ENCODE measurements at regions not wholly inside any gene's neighbourhood (a gene's known extent, or its start where the extent isn't known, plus 50 kb on each side); places are given as distances from the start of the nearest gene placed in this dataset.

GRCh38 chr14:66078006-66078405 is 408.2 kb upstream of the CCDC196 start:
- no peak overlapping the region for H3K4me3 Mint-ChIP-seq
- Histone ChIP-seq H3K27me3 (ENCODE audit: control insufficient read depth in 2 of 2, insufficient read depth in 2 of 2, low read length in 2 of 2) (no peaks in the 10 kb centered on the region), H3K9me3 (ENCODE audit: control insufficient read depth in 2 of 3, low read length in 3 of 3) (no peaks in the 10 kb centered on the region), H3K36me3 (ENCODE audit: control insufficient read depth in 2 of 3, insufficient read depth in 3 of 3, low read length in 3 of 3) (no peaks in the 10 kb centered on the region), H3K4me3 (ENCODE audit: low read length) (no peak overlapping the region), H3K4me1 (ENCODE audit: control insufficient read depth in 2 of 2, insufficient read depth in 2 of 2, low read length in 2 of 2) (no peaks in the 10 kb centered on the region), H3K27ac (ENCODE audit: low read depth, low read length) (no peak overlapping the region)
- DNase-seq, result no peak
- ATAC-seq, result no peak
- no peaks in the 10 kb centered on the region for H3K9me3 Mint-ChIP-seq
- H3K27me3 Mint-ChIP-seq, result peaks cover 0 to 16% (median 4%) of the 10 kb centered on the region in 5 donors
- POLR2A ChIA-PET, result no interaction called here
- CTCF ChIA-PET, result no interaction called here
- no peak overlapping the region for H3K27ac Mint-ChIP-seq
- H3K4me1 Mint-ChIP-seq, result no peaks in the 10 kb centered on the region
- H3K36me3 Mint-ChIP-seq, result no peaks in the 10 kb centered on the region
- intact Hi-C loops (cut with micrococcal nuclease), result no loop called here

GRCh38 chr14:66081594-66082376 is 404.4 kb upstream of the CCDC196 start:
- no peaks in the 10 kb centered on the region for H3K9me3 ChIP-seq (ENCODE audit: control insufficient read depth in 2 of 3, low read length in 3 of 3)
- no peaks in the 10 kb centered on the region for H3K36me3 Mint-ChIP-seq
- H3K4me3 Mint-ChIP-seq, result no peak overlapping the region
- ChIA-PET CTCF (no interaction called here), POLR2A (no interaction called here)
- H3K4me1 ChIP-seq (ENCODE audit: control insufficient read depth in 2 of 2, insufficient read depth in 2 of 2, low read length in 2 of 2), result no peaks in the 10 kb centered on the region
- no peaks in the 10 kb centered on the region for H3K36me3 ChIP-seq (ENCODE audit: control insufficient read depth in 2 of 3, insufficient read depth in 3 of 3, low read length in 3 of 3)
- H3K27ac Mint-ChIP-seq, result no peak overlapping the region
- intact Hi-C loops (cut with micrococcal nuclease), result no loop called here
- no peak overlapping the region for H3K27ac ChIP-seq (ENCODE audit: low read depth, low read length)
- no peaks in the 10 kb centered on the region for H3K27me3 ChIP-seq (ENCODE audit: control insufficient read depth in 2 of 2, insufficient read depth in 2 of 2, low read length in 2 of 2)
- no peaks in the 10 kb centered on the region for H3K9me3 Mint-ChIP-seq
- no peak for ATAC-seq
- no peaks in the 10 kb centered on the region for H3K4me1 Mint-ChIP-seq
- H3K27me3 Mint-ChIP-seq, result peaks cover 0 to 29% (median 4%) of the 10 kb centered on the region in 5 donors
- DNase-seq, result no peak
- no peak overlapping the region for H3K4me3 ChIP-seq (ENCODE audit: low read length)

GRCh38 chr14:66085224-66085623 is 400.9 kb upstream of the CCDC196 start:
- H3K27me3 Mint-ChIP-seq, result peaks cover 0 to 45% (median 4%) of the 10 kb centered on the region in 5 donors
- CTCF ChIA-PET, result no interaction called here
- H3K27ac ChIP-seq (ENCODE audit: low read depth, low read length), result no peak overlapping the region
- no peaks in the 10 kb centered on the region for H3K4me1 Mint-ChIP-seq
- H3K9me3 Mint-ChIP-seq, result no peaks in the 10 kb centered on the region
- no peaks in the 10 kb centered on the region for H3K27me3 ChIP-seq (ENCODE audit: control insufficient read depth in 2 of 2, insufficient read depth in 2 of 2, low read length in 2 of 2)
- H3K4me1 ChIP-seq (ENCODE audit: control insufficient read depth in 2 of 2, insufficient read depth in 2 of 2, low read length in 2 of 2), result no peaks in the 10 kb centered on the region
- no peaks in the 10 kb centered on the region for H3K9me3 ChIP-seq (ENCODE audit: control insufficient read depth in 2 of 3, low read length in 3 of 3)
- no peak overlapping the region for H3K4me3 ChIP-seq (ENCODE audit: low read length)
- H3K36me3 Mint-ChIP-seq, result no peaks in the 10 kb centered on the region
- H3K36me3 ChIP-seq (ENCODE audit: control insufficient read depth in 2 of 3, insufficient read depth in 3 of 3, low read length in 3 of 3), result no peaks in the 10 kb centered on the region
- H3K4me3 Mint-ChIP-seq, result no peak overlapping the region
- DNase-seq, result no peak
- intact Hi-C loops (cut with micrococcal nuclease), result no loop called here
- no peak overlapping the region for H3K27ac Mint-ChIP-seq
- POLR2A ChIA-PET, result no interaction called here
- ATAC-seq, result no peak

- H3K4me3 Mint-ChIP-seq, result no peak overlapping the region
- ATAC-seq, result no peak
- H3K4me1 ChIP-seq (ENCODE audit: control insufficient read depth in 2 of 2, insufficient read depth in 2 of 2, low read length in 2 of 2), result no peaks in the 10 kb centered on the region
- no peaks in the 10 kb centered on the region for H3K36me3 ChIP-seq (ENCODE audit: control insufficient read depth in 2 of 3, insufficient read depth in 3 of 3, low read length in 3 of 3)
- no peak overlapping the region for H3K4me3 ChIP-seq (ENCODE audit: low read length)
- intact Hi-C loops (cut with micrococcal nuclease), result no loop called here
- H3K9me3 ChIP-seq (ENCODE audit: control insufficient read depth in 2 of 3, low read length in 3 of 3), result no peaks in the 10 kb centered on the region
- CTCF ChIA-PET, result no interaction called here
- no peak overlapping the region for H3K27ac Mint-ChIP-seq
- H3K9me3 Mint-ChIP-seq, result no peaks in the 10 kb centered on the region
- H3K27me3 ChIP-seq (ENCODE audit: control insufficient read depth in 2 of 2, insufficient read depth in 2 of 2, low read length in 2 of 2), result no peaks in the 10 kb centered on the region
- DNase-seq, result no peak
- POLR2A ChIA-PET, result no interaction called here
- no peaks in the 10 kb centered on the region for H3K36me3 Mint-ChIP-seq
- H3K4me1 Mint-ChIP-seq, result no peaks in the 10 kb centered on the region
- H3K27me3 Mint-ChIP-seq, result peaks cover 0 to 46% (median 4%) of the 10 kb centered on the region in 5 donors
- no peak overlapping the region for H3K27ac ChIP-seq (ENCODE audit: low read depth, low read length)
These were observed 400.5 kb upstream of the CCDC196 start for GRCh38 chr14:66085665-66086064.

GRCh38 chr14:66087231-66087630 is 398.9 kb upstream of the CCDC196 start:
- Histone ChIP-seq H3K4me1 (ENCODE audit: control insufficient read depth in 2 of 2, insufficient read depth in 2 of 2, low read length in 2 of 2) (no peaks in the 10 kb centered on the region), H3K27me3 (ENCODE audit: control insufficient read depth in 2 of 2, insufficient read depth in 2 of 2, low read length in 2 of 2) (no peaks in the 10 kb centered on the region), H3K27ac (ENCODE audit: low read depth, low read length) (no peak overlapping the region), H3K36me3 (ENCODE audit: control insufficient read depth in 2 of 3, insufficient read depth in 3 of 3, low read length in 3 of 3) (no peaks in the 10 kb centered on the region), H3K4me3 (ENCODE audit: low read length) (no peak overlapping the region), H3K9me3 (ENCODE audit: control insufficient read depth in 2 of 3, low read length in 3 of 3) (no peaks in the 10 kb centered on the region)
- no peak for DNase-seq
- intact Hi-C loops (cut with micrococcal nuclease), result no loop called here
- Mint-ChIP-seq H3K4me3 (no peak overlapping the region), H3K4me1 (no peaks in the 10 kb centered on the region), H3K27me3 (peaks cover 0 to 48% (median 0%) of the 10 kb centered on the region in 5 donors), H3K36me3 (peaks cover 0 to 3% (median 0%) of the 10 kb centered on the region in 5 donors), H3K9me3 (no peaks in the 10 kb centered on the region), H3K27ac (no peak overlapping the region)
- ChIA-PET CTCF (no interaction called here), POLR2A (no interaction called here)
- ATAC-seq, result no peak

GRCh38 chr14:66088656-66089055 is 397.5 kb upstream of the CCDC196 start:
- ATAC-seq (no peak), DNase-seq (no peak)
- Mint-ChIP-seq H3K9me3 (no peaks in the 10 kb centered on the region), H3K36me3 (peaks cover 0 to 5% (median 0%) of the 10 kb centered on the region in 5 donors), H3K27ac (no peak overlapping the region), H3K4me1 (no peaks in the 10 kb centered on the region), H3K4me3 (no peak overlapping the region), H3K27me3 (peaks cover 0 to 45% (median 0%) of the 10 kb centered on the region in 5 donors)
- POLR2A ChIA-PET, result no interaction called here
- Histone ChIP-seq H3K27me3 (ENCODE audit: control insufficient read depth in 2 of 2, insufficient read depth in 2 of 2, low read length in 2 of 2) (no peaks in the 10 kb centered on the region), H3K27ac (ENCODE audit: low read depth, low read length) (no peak overlapping the region), H3K4me3 (ENCODE audit: low read length) (no peak overlapping the region), H3K4me1 (ENCODE audit: control insufficient read depth in 2 of 2, insufficient read depth in 2 of 2, low read length in 2 of 2) (no peaks in the 10 kb centered on the region), H3K36me3 (ENCODE audit: control insufficient read depth in 2 of 3, insufficient read depth in 3 of 3, low read length in 3 of 3) (no peaks in the 10 kb centered on the region), H3K9me3 (ENCODE audit: control insufficient read depth in 2 of 3, low read length in 3 of 3) (no peaks in the 10 kb centered on the region)
- CTCF ChIA-PET, result no interaction called here
- intact Hi-C loops (cut with micrococcal nuclease), result no loop called here

GRCh38 chr14:66092206-66092605 is 394.0 kb upstream of the CCDC196 start:
- H3K9me3 Mint-ChIP-seq, result no peaks in the 10 kb centered on the region
- H3K36me3 Mint-ChIP-seq, result peaks cover 0 to 5% (median 0%) of the 10 kb centered on the region in 5 donors
- CTCF ChIA-PET, result no interaction called here
- POLR2A ChIA-PET, result no interaction called here
- ATAC-seq (no peak), DNase-seq (no peak)
- H3K4me1 Mint-ChIP-seq, result no peaks in the 10 kb centered on the region
- Histone ChIP-seq H3K4me1 (ENCODE audit: control insufficient read depth in 2 of 2, insufficient read depth in 2 of 2, low read length in 2 of 2) (no peaks in the 10 kb centered on the region), H3K27ac (ENCODE audit: low read depth, low read length) (no peak overlapping the region), H3K27me3 (ENCODE audit: control insufficient read depth in 2 of 2, insufficient read depth in 2 of 2, low read length in 2 of 2) (no peaks in the 10 kb centered on the region), H3K9me3 (ENCODE audit: control insufficient read depth in 2 of 3, low read length in 3 of 3) (no peaks in the 10 kb centered on the region), H3K36me3 (ENCODE audit: control insufficient read depth in 2 of 3, insufficient read depth in 3 of 3, low read length in 3 of 3) (no peaks in the 10 kb centered on the region), H3K4me3 (ENCODE audit: low read length) (no peak overlapping the region)
- H3K4me3 Mint-ChIP-seq, result no peak overlapping the region
- intact Hi-C loops (cut with micrococcal nuclease), result no loop called here
- no peak overlapping the region for H3K27ac Mint-ChIP-seq
- H3K27me3 Mint-ChIP-seq, result peaks cover 0 to 40% (median 0%) of the 10 kb centered on the region in 5 donors

Measured in naive thymus-derived CD4-positive, alpha-beta T cell (primary cell).